ENCODE measurements at regions not wholly inside any gene's neighbourhood (a gene's known extent, or its start where the extent isn't known, plus 50 kb on each side); places are given as distances from the start of the nearest gene placed in this dataset.
A peak's percentile ranks its signal among the peaks of the same experiment; 100 is the strongest.

- no peaks in the 10 kb centered on the region for H3K36me3 ChIP-seq
- H3K9me3 ChIP-seq, result no peaks in the 10 kb centered on the region
- ATAC-seq (peak in 1 of 2 donors; percentile 82), DNase-seq (no peak)
- no peak for TF ChIP-seq CTCF (IDR thresholded peaks at IDR 0.05)
- H3K27ac ChIP-seq, result no peak overlapping the region
- no peaks in the 10 kb centered on the region for H3K4me1 ChIP-seq
- H3K27me3 ChIP-seq (ENCODE audit: low read depth), result no peaks in the 10 kb centered on the region
- H3K4me3 ChIP-seq, result no peak overlapping the region
- intact Hi-C loops (cut with DNase I), result no loop called here
Observed at GRCh38 chr4:123468479-123469031, 72.0 kb downstream of the SPRY1 start.

GRCh38 chr4:123469245-123469644 is 72.7 kb downstream of the SPRY1 start:
- Histone ChIP-seq H3K4me3 (no peak overlapping the region), H3K36me3 (no peaks in the 10 kb centered on the region), H3K27ac (no peak overlapping the region), H3K27me3 (ENCODE audit: low read depth) (no peaks in the 10 kb centered on the region), H3K9me3 (no peaks in the 10 kb centered on the region), H3K4me1 (no peaks in the 10 kb centered on the region)
- TF ChIP-seq CTCF (IDR thresholded peaks at IDR 0.05), result no peak
- intact Hi-C loops (cut with DNase I), result no loop called here
- no peak for ATAC-seq
- DNase-seq, result no peak

GRCh38 chr4:123469696-123470095 is 73.1 kb downstream of the SPRY1 start:
- no peak overlapping the region for H3K4me3 ChIP-seq
- ATAC-seq (no peak), DNase-seq (no peak)
- intact Hi-C loops (cut with DNase I), result no loop called here
- TF ChIP-seq CTCF (IDR thresholded peaks at IDR 0.05), result no peak
- no peak overlapping the region for H3K27ac ChIP-seq
- no peaks in the 10 kb centered on the region for H3K4me1 ChIP-seq
- H3K27me3 ChIP-seq (ENCODE audit: low read depth), result no peaks in the 10 kb centered on the region
- H3K9me3 ChIP-seq, result no peaks in the 10 kb centered on the region
- no peaks in the 10 kb centered on the region for H3K36me3 ChIP-seq

- no peak for DNase-seq
- no peaks in the 10 kb centered on the region for H3K27me3 ChIP-seq (ENCODE audit: low read depth)
Observed at GRCh38 chr4:123470640-123471039, 74.0 kb downstream of the SPRY1 start.

GRCh38 chr4:123471655-123472369 is 75.2 kb downstream of the SPRY1 start:
- ATAC-seq (peak in 1 of 2 donors; percentile 20), DNase-seq (no peak)
- Histone ChIP-seq H3K4me1 (no peaks in the 10 kb centered on the region), H3K27me3 (ENCODE audit: low read depth) (no peaks in the 10 kb centered on the region), H3K4me3 (no peak overlapping the region), H3K27ac (no peak overlapping the region), H3K36me3 (no peaks in the 10 kb centered on the region), H3K9me3 (no peaks in the 10 kb centered on the region)
- intact Hi-C loops (cut with DNase I), result no loop called here
- TF ChIP-seq CTCF (IDR thresholded peaks at IDR 0.05), result no peak

More at GRCh38 chr4:123470640-123471039, 74.0 kb downstream of the SPRY1 start:
- ATAC-seq, result no peak
- Histone ChIP-seq H3K9me3 (no peaks in the 10 kb centered on the region), H3K4me3 (no peak overlapping the region), H3K36me3 (no peaks in the 10 kb centered on the region), H3K4me1 (no peaks in the 10 kb centered on the region), H3K27ac (no peak overlapping the region)
- intact Hi-C loops (cut with DNase I), result no loop called here
- TF ChIP-seq CTCF (IDR thresholded peaks at IDR 0.05), result no peak

All from lower lobe of right lung (tissue), 2 donors.